ENCODE measurements at regions not wholly inside any gene's neighbourhood (a gene's known extent, or its start where the extent isn't known, plus 50 kb on each side); places are given as distances from the start of the nearest gene placed in this dataset.

- H4K20me1 ChIP-seq (replicated peaks in 1 of 2; ENCODE audit: control insufficient read depth in 1 of 2, insufficient read depth in 2 of 2, low read length in 2 of 2): no peaks in the 10 kb centered on the region
- H2AK5ac ChIP-seq (ENCODE audit: low read depth, low read length): no peak overlapping the region
- ChIA-PET POLR2A (ENCODE audit: partially characterized antibody) (no interaction called here), CTCF (ENCODE audit: partially characterized antibody) (interaction anchor here (0.9 to 1.8 kb wide), 4 partner anchors 13 to 73 kb away, joined by 3 to 9 read pairs (median 3); no protein-coding TSS in a partner anchor)
- H3K27ac ChIP-seq (ENCODE audit: low read depth, low read length): no peak overlapping the region
- H2BK120ac ChIP-seq (replicated peaks; ENCODE audit: low read depth, low read length): no peak overlapping the region
- DNase-seq (ENCODE audit: low read depth in 1 of 2, low spot score in 2 of 2) (no peak), FAIRE-seq (no peak)
- no peak overlapping the region for H3K56ac ChIP-seq (replicated peaks; ENCODE audit: insufficient read length, low read depth, low read length)
- no peak overlapping the region for H2BK5ac ChIP-seq (ENCODE audit: low read depth, low read length)
- H3K4me3 ChIP-seq (ENCODE audit: extremely low read depth in 1 of 4, insufficient read depth in 2 of 4, low read depth in 3 of 4, low read length in 4 of 4): no peak overlapping the region
- no peak overlapping the region for H3K18ac ChIP-seq (ENCODE audit: extremely low read depth, low read length)
- H2BK15ac ChIP-seq (ENCODE audit: low read length): no peak overlapping the region
- 86% methylated on average over 3 of the region's 3 CpGs; no CpG with 5 or more reads in 1 of the 2 experiments for WGBS, 2 experiments (ENCODE audit: extremely low coverage in 1 of 2, insufficient coverage in 1 of 2, insufficient read length in 1 of 2, insufficient replicate concordance in 2 of 2, low coverage in 1 of 2, low lambda C conversion rate in 2 of 2, missing lambda C conversion rate in 1 of 2)
- H3K79me2 ChIP-seq (ENCODE audit: control insufficient read depth in 1 of 2, insufficient read depth in 2 of 2, low read length in 2 of 2): no peaks in the 10 kb centered on the region
- no peak overlapping the region for H3K4me2 ChIP-seq (ENCODE audit: insufficient read depth in 1 of 2, low read depth in 2 of 2, low read length in 2 of 2)
- H3K9me3 ChIP-seq (ENCODE audit: insufficient read depth in 2 of 2, low read depth in 1 of 2, low read length in 1 of 2): no peaks in the 10 kb centered on the region
- no peaks in the 10 kb centered on the region for H3K36me3 ChIP-seq (ENCODE audit: control insufficient read depth in 2 of 4, insufficient read depth in 4 of 4, low read length in 3 of 4)
- H3K27me3 ChIP-seq (replicated peaks in 1 of 4; ENCODE audit: control insufficient read depth in 3 of 4, extremely low read depth in 1 of 4, insufficient read depth in 3 of 4, low read length in 3 of 4): no peaks in the 10 kb centered on the region
- H2AFZ ChIP-seq (ENCODE audit: low read length): no peak overlapping the region
- no peak overlapping the region for H2BK12ac ChIP-seq (ENCODE audit: low read depth, low read length)
- no peak overlapping the region for H4K5ac ChIP-seq (ENCODE audit: insufficient read length, low read depth, low read length)
- no peak overlapping the region for H4K8ac ChIP-seq (ENCODE audit: extremely low read depth, insufficient read depth, low read length)
- no peak overlapping the region for H3K14ac ChIP-seq (ENCODE audit: insufficient read length)
- no peak overlapping the region for H3K23ac ChIP-seq (ENCODE audit: insufficient read length)
- H3K4me1 ChIP-seq (replicated peaks in 1 of 4; ENCODE audit: control insufficient read depth in 3 of 4, insufficient read depth in 4 of 4, low read length in 3 of 4): peaks cover 0 to 5% (median 2%) of the 10 kb centered on the region in 4 experiments; a peak in 3 of 7 replicates
- no peak overlapping the region for H3K9ac ChIP-seq (replicated peaks in 1 of 4; ENCODE audit: extremely low read depth in 1 of 4, low read depth in 3 of 4, low read length in 3 of 4)
- H3K23me2 ChIP-seq (ENCODE audit: low read depth, low read length): no peaks in the 10 kb centered on the region
- no peak overlapping the region for H4K91ac ChIP-seq (replicated peaks; ENCODE audit: insufficient read length, low read length)
- no peaks in the 10 kb centered on the region for H3K79me1 ChIP-seq (ENCODE audit: low read depth, low read length)
- H3K4ac ChIP-seq (replicated peaks; ENCODE audit: insufficient read length, low read depth, low read length): no peak overlapping the region
- H2BK20ac ChIP-seq (ENCODE audit: low read length): no peak overlapping the region
- TF ChIP-seq CHD7 (IDR thresholded peaks at IDR 0.05; ENCODE audit: insufficient replicate concordance, low read length): no peak
Measured at GRCh38 chr3:170738766-170739165, 131.2 kb downstream of the RPL22L1 start.
